Neural cell (in vitro differentiated cells): ENCODE measurements at regions not wholly inside any gene's neighbourhood (a gene's known extent, or its start where the extent isn't known, plus 50 kb on each side); places are given as distances from the start of the nearest gene placed in this dataset.

ENCODE experiments used
- H2AFZ ChIP-seq: fragments of 200-600, 300-800 bp; sonication (generic), shearing (Covaris generic); 2 replicates; pipeline ENCODE4 v1.6.0; 2014; ENCODE audit warnings: low read depth, mild to moderate bottlenecking, antibody characterized with exemption, low read length, moderate library complexity
- H3F3A ChIP-seq: fragments of 200-600 bp; shearing (Covaris generic); 2 replicates; pipeline ENCODE4 v1.6.1; 2016; ENCODE audit warnings: mild to moderate bottlenecking, moderate library complexity, mixed read lengths, antibody characterized with exemption, low read length; ENCODE audit not compliant: insufficient read depth, poor library complexity, severe bottlenecking
- H3K27ac ChIP-seq: fragments of 200-600, 300-800 bp; sonication (generic), shearing (Covaris generic); 2 replicates; pipeline ENCODE4 v1.5.1; 2014; ENCODE audit warnings: mild to moderate bottlenecking, low read length, moderate library complexity
- H3K27me3 ChIP-seq: fragments of 300-800, 200-600 bp; sonication (generic), shearing (Covaris generic); 2 replicates; pipeline ENCODE4 v1.6.0; 2014; ENCODE audit warnings: mild to moderate bottlenecking, low read depth, low read length, moderate library complexity; ENCODE audit not compliant: insufficient read depth
- H3K36me3 ChIP-seq: fragments of 300-800, 200-600 bp; sonication (generic), shearing (Covaris generic); 2 replicates; pipeline ENCODE4 v1.5.1; 2014; ENCODE audit warnings: mild to moderate bottlenecking, antibody characterized with exemption, low read length, moderate library complexity; ENCODE audit not compliant: insufficient read depth
- H3K4me2 ChIP-seq: fragments of 300-800, 200-600 bp; sonication (generic), shearing (Covaris generic); 2 replicates; pipeline ENCODE4 v1.6.0; 2014; ENCODE audit warnings: mild to moderate bottlenecking, low read length
- H3K4me3 ChIP-seq: fragments of 300-800, 200-600 bp; sonication (generic), shearing (Covaris generic); 2 replicates; pipeline ENCODE4 v1.5.1; 2014; ENCODE audit warnings: mild to moderate bottlenecking, low read length, moderate library complexity
- H3K79me2 ChIP-seq: fragments of 200-600 bp; shearing (Covaris generic); replicated peaks from 2 replicates; pipeline ENCODE4 v1.6.0; 2014; ENCODE audit warnings: mild to moderate bottlenecking, low read length, moderate library complexity; ENCODE audit not compliant: insufficient read depth
- H3K9ac ChIP-seq: fragments of 300-800, 200-600 bp; sonication (generic), shearing (Covaris generic); 2 replicates; pipeline ENCODE4 v1.6.1; 2016; ENCODE audit warnings: mild to moderate bottlenecking, low read length, mixed read lengths
- H3K9me2 ChIP-seq: fragments of 200-600 bp; shearing (Covaris generic); 2 replicates; pipeline ENCODE4 v1.6.1; 2016; ENCODE audit warnings: mild to moderate bottlenecking, low read length, mixed read lengths; ENCODE audit not compliant: insufficient read depth
- H3K9me3 ChIP-seq: fragments of 200-600, 300-800 bp; sonication (generic), shearing (Covaris generic); 2 replicates; pipeline ENCODE4 v1.6.1; 2016; ENCODE audit warnings: mild to moderate bottlenecking, mixed run types, low read length, moderate library complexity, mixed read lengths
- H4K20me1 ChIP-seq: fragments of 200-600 bp; shearing (Covaris generic); 2 replicates; pipeline ENCODE4 v1.6.1; 2016; ENCODE audit warnings: mild to moderate bottlenecking, mixed run types; ENCODE audit not compliant: insufficient read depth
- CTCF ChIP-seq: fragments of 450-650 bp; IDR thresholded peaks from 2 replicates; pipeline ENCODE4 v1.5.1; 2014; ENCODE audit warnings: antibody characterized with exemption, mild to moderate bottlenecking, moderate library complexity; ENCODE audit not compliant: poor library complexity, severe bottlenecking
- EP300 ChIP-seq: fragments of 450-650 bp; conservative IDR thresholded peaks from 2 replicates; pipeline ENCODE4 v1.6.1; 2014; ENCODE audit warnings: antibody characterized with exemption, mild to moderate bottlenecking, moderate library complexity; ENCODE audit not compliant: poor library complexity, severe bottlenecking
- EZH2 ChIP-seq: fragments of 200-600, 300-800 bp; shearing (Covaris generic), sonication (generic); IDR thresholded peaks from 2 replicates; pipeline ENCODE4 v1.6.1; 2014; ENCODE audit warnings: antibody characterized with exemption, low read length, borderline replicate concordance, mild to moderate bottlenecking; ENCODE audit not compliant: insufficient read depth, poor library complexity, severe bottlenecking
- MXI1 ChIP-seq: fragments of 450-650 bp; conservative IDR thresholded peaks from 2 replicates; pipeline ENCODE4 v1.6.1; 2014; ENCODE audit warnings: antibody characterized with exemption, mild to moderate bottlenecking; ENCODE audit not compliant: poor library complexity, severe bottlenecking
- POLR2AphosphoS5 ChIP-seq: IDR thresholded peaks from 2 replicates; pipeline ENCODE4 v1.6.1; 2012
- RAD21 ChIP-seq: fragments of 450-650 bp; conservative IDR thresholded peaks from 2 replicates; pipeline ENCODE4 v1.6.1; 2014; ENCODE audit warnings: antibody characterized with exemption, mild to moderate bottlenecking, moderate library complexity
- REST ChIP-seq: IDR thresholded peaks from 2 replicates; pipeline ENCODE4 v1.6.1; 2012; ENCODE audit warnings: borderline replicate concordance
- SMC3 ChIP-seq: fragments of 450-650 bp; conservative IDR thresholded peaks from 2 replicates; pipeline ENCODE4 v1.6.1; 2014; ENCODE audit warnings: antibody characterized with exemption, mild to moderate bottlenecking, moderate library complexity; ENCODE audit not compliant: poor library complexity
- TAF1 ChIP-seq: IDR thresholded peaks from 2 replicates; pipeline ENCODE4 v1.6.1; 2012; ENCODE audit warnings: low read depth

- Histone ChIP-seq H3K9me3 (no peaks in the 10 kb centered on the region), H3K27me3 (no peaks in the 10 kb centered on the region), H3K27ac (no peak overlapping the region)
Measured at GRCh38 chr1:219689774-219690173, 76.9 kb upstream of the ZC3H11B start.

GRCh38 chr1:219687779-219688178 is 74.9 kb upstream of the ZC3H11B start:
- no peaks in the 10 kb centered on the region for H3K9me2 ChIP-seq
- no peak overlapping the region for H2AFZ ChIP-seq
- no peak for TF ChIP-seq SMC3
- no peak for TF ChIP-seq EP300
- no peak for TF ChIP-seq EZH2
- no peak for TF ChIP-seq TAF1
- TF ChIP-seq RAD21 = no peak
- no peak for TF ChIP-seq POLR2AphosphoS5
- no peak for TF ChIP-seq REST
- no peak overlapping the region for H3K4me3 ChIP-seq
- H4K20me1 ChIP-seq = no peaks in the 10 kb centered on the region
- H3K4me2 ChIP-seq = no peak overlapping the region
- no peaks in the 10 kb centered on the region for H3K36me3 ChIP-seq
- H3K9ac ChIP-seq = no peak overlapping the region
- no peaks in the 10 kb centered on the region for H3K9me3 ChIP-seq
- H3K27ac ChIP-seq = no peak overlapping the region
- H3K79me2 ChIP-seq = no peaks in the 10 kb centered on the region
- no peaks in the 10 kb centered on the region for H3K27me3 ChIP-seq
- no peaks in the 10 kb centered on the region for H3F3A ChIP-seq

More at GRCh38 chr1:219689774-219690173, 76.9 kb upstream of the ZC3H11B start:
- H3K79me2 ChIP-seq = no peaks in the 10 kb centered on the region
- H4K20me1 ChIP-seq = no peaks in the 10 kb centered on the region
- no peak overlapping the region for H3K9ac ChIP-seq
- no peaks in the 10 kb centered on the region for H3K36me3 ChIP-seq
- H3K4me3 ChIP-seq = no peak overlapping the region
- H2AFZ ChIP-seq = no peak overlapping the region
- TF ChIP-seq RAD21 (no peak), CTCF (no peak), EP300 (no peak), MXI1 (no peak), TAF1 (no peak), SMC3 (no peak), POLR2AphosphoS5 (no peak), EZH2 (no peak), REST (no peak)
- H3K4me2 ChIP-seq = no peak overlapping the region
- no peaks in the 10 kb centered on the region for H3K9me2 ChIP-seq
- H3F3A ChIP-seq = no peaks in the 10 kb centered on the region
